Omental fat pad (tissue), 3 donors: ENCODE measurements at regions not wholly inside any gene's neighbourhood (a gene's known extent, or its start where the extent isn't known, plus 50 kb on each side); places are given as distances from the start of the nearest gene placed in this dataset.

Experiments
- ATAC-seq: fragments of 150-250 bp; one replicate; pipeline ENCODE4 v1.9.1; 2016; ENCODE audit warnings: mild to moderate bottlenecking, moderate library complexity; ENCODE audit not compliant: low FRiP score
- DNase-seq: peaks from one replicate; pipeline ENCODE4 v3.0.0-alpha.2; 2019; ENCODE audit warnings: low spot score
- CTCF ChIP-seq, 3 donors: fragments of 450-650 bp; IDR thresholded peaks; one replicate each; pipeline ENCODE4 v1.5.1; 2016 to 2017; ENCODE audit warnings: antibody characterized with exemption in 3 of 3, mild to moderate bottlenecking in 3 of 3, moderate library complexity in 2 of 3

GRCh38 chr5:88948746-88949600 is 66.0 kb upstream of the MEF2C start:
- DNase-seq (no peak), ATAC-seq (no peak)
- no peak for TF ChIP-seq CTCF (IDR thresholded peaks at IDR 0.05)

DNA sequence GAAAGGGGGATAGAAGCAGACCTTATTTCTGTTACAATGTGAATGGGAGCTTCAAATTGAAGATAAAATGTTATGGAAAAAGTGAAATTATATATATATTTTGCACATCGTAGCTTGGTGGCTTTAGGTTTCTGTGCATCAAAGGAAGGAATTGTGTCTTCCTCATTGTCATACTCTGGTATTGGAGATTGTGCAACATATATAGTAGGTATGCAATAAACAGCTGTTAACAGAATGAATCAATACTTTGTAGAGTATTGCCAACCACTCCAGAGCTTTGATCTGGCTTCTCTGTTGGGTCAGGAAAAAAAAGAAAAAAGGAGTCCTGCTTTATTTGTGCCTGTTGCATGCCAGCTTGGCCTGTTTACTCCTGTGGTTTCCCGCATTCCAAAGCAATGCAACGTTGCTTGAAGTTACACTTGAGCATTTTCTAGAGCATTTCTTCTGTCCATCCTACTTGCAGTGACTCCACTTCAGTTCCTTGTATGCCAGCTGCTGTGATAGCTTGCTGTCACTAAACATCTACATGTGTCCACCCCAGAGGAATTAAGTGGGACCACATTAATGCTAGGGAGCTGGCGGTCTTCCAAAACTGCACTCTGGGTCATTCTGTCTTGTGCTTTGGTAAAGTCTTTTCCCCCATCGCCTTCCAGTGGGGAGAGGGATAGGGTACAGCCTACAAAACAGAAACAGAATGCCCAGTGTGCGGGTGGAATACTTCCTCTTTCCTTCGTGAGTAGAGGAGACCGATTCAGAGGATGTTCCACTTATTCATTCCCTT is 62.0 kb upstream of the MEF2C start:
- TF ChIP-seq CTCF (IDR thresholded peaks at IDR 0.05): no peak

DNA sequence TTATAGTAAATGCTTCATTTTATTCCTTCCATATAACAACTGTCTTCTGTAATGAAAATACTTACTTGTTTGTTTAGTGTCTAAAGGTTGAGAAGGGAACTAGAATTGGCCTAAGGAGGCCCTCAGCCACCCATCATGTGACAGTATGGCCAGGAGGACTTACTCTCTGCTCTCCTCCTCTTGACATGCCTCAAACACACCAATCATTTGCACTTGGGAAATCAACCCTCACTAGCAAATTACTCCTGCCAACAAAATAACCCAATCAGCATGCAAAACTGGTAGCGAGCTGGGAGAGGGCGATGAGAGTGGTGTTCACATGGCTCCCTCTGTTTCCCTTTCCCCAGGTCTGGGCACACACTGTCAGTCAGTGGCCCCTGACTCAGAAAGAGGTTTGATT is 58.6 kb upstream of the MEF2C start:
- ATAC-seq: no peak
- no peak for TF ChIP-seq CTCF (IDR thresholded peaks at IDR 0.05)
- no peak for DNase-seq

More for the DNA sequence above, 62.0 kb upstream of the MEF2C start:
- DNase-seq (no peak), ATAC-seq (no peak)

GRCh38 chr5:88940713-88941112 is 57.7 kb upstream of the MEF2C start:
- ATAC-seq (no peak), DNase-seq (no peak)
- TF ChIP-seq CTCF (IDR thresholded peaks at IDR 0.05): no peak

DNA sequence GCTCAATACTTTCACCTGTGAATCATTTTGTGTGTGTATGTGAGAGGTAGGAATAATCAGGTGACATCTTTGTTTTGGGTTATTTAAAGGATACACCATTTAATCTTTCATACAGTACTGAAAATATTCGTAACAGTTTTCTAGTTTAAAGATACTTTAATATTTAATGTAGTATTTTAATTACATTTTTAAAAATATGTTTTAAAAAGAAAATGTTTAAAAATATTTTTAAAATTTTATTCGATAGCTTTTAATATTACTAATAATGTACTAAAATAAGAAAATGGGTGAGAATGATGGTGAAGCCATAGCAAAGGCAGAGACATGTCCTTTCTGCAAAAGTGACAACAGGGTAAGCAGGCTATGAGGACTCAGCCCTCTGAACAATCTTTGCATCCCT is 56.3 kb upstream of the MEF2C start:
- TF ChIP-seq CTCF (IDR thresholded peaks at IDR 0.05): no peak
- ATAC-seq (no peak), DNase-seq (no peak)

GRCh38 chr5:88938488-88938887 is 55.5 kb upstream of the MEF2C start:
- no peak for TF ChIP-seq CTCF (IDR thresholded peaks at IDR 0.05)
- ATAC-seq (no peak), DNase-seq (no peak)
